Vagina (tissue), 2 donors: ENCODE measurements at regions not wholly inside any gene's neighbourhood (a gene's known extent, or its start where the extent isn't known, plus 50 kb on each side); places are given as distances from the start of the nearest gene placed in this dataset.

ENCODE experiments used
- DNase-seq, 2 donors: peaks; one replicate each; pipeline ENCODE4 v3.0.0-alpha.2; 2017; ENCODE audit errors: extremely low spot score in 2 of 2
- H3K27ac ChIP-seq: fragments of 200-600 bp; sonication (generic); one replicate; pipeline ENCODE4 v1.5.1; 2019
- H3K27me3 ChIP-seq: fragments of 200-600 bp; sonication (generic); one replicate; pipeline ENCODE4 v1.5.1; 2019
- H3K36me3 ChIP-seq, 2 donors: fragments of 200-600 bp; sonication (generic); one replicate each; pipeline ENCODE4 v1.5.1; 2017 to 2019
- H3K4me1 ChIP-seq: fragments of 200-600 bp; sonication (generic); one replicate; pipeline ENCODE4 v1.5.1; 2019
- H3K4me3 ChIP-seq, 2 donors: fragments of 200-600 bp; sonication (generic); 1 replicate in 1 of 2; 2 replicates in 1 of 2; pipeline ENCODE4 v1.5.1; 2016 to 2019
- H3K9me3 ChIP-seq: fragments of 200-600 bp; sonication (generic); one replicate; pipeline ENCODE4 v1.5.1; 2019
- POLR2A ChIP-seq, 2 donors: fragments of 450-650 bp; IDR thresholded peaks; one replicate each; pipeline ENCODE4 v1.6.1; 2017; ENCODE audit warnings: antibody characterized with exemption in 2 of 2, mild to moderate bottlenecking in 2 of 2, moderate library complexity in 2 of 2
- POLR2AphosphoS5 ChIP-seq, 2 donors: sonication (generic); formaldehyde crosslinking; IDR thresholded peaks; one replicate each; pipeline ENCODE4 v1.9.0; 2017; ENCODE audit warnings: antibody characterized with exemption in 2 of 2, mild to moderate bottlenecking in 2 of 2, low read depth in 1 of 2; ENCODE audit not compliant: insufficient read depth in 1 of 2
- intact Hi-C: fragments of 100-400 bp; cut with DNase I; formaldehyde crosslinking; loops from one replicate; pipeline ENCODE4 v1.15.1; 2023
- TF ChIP-seq, protein P1 (sequence below), 3 experiments: fragments of 450-650 bp in 2 of 3; fragments of 200-600 bp in 1 of 3; sonication (generic) in 1 of 3; IDR thresholded peaks; one replicate each; pipeline ENCODE4 v1.5.1; 2017 to 2019; ENCODE audit warnings: antibody characterized with exemption in 3 of 3, mild to moderate bottlenecking in 2 of 3, moderate library complexity in 2 of 3

DNA sequence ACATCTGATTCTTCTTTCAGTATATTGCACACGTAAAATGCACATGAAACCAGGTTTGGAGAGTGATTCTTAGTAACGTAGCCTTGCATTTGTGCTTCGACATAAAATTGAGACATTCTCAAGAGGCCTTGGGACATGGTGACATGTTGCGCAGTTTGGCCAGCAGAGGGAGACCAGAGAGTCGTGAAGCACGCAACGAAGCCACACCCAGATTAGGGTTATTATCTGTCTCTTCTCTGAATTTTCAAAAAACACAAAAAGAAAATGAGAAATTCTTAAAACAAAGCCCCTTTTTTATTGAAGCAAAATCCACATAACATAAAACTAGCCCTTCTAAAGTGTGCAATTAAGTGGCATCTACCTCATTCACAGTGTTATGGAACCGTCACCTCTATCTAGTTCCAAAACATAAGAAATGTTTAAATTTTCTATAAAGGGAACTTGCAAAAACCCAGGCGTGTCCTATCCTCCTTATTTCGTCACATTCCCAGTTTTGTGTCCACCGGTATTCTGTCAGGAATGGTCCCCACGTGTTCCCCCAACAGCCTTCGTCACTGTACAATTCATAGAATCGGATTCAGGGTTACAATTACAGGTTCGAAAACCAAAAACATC, 108.8 kb upstream of the ATF7IP start:
- TF ChIP-seq POLR2AphosphoS5 (IDR thresholded peaks at IDR 0.05; ENCODE audit: insufficient read depth in 1 of 2, low read depth in 1 of 2): peak in 1 of 2 donors; percentile 7
- TF ChIP-seq, protein P1, sequence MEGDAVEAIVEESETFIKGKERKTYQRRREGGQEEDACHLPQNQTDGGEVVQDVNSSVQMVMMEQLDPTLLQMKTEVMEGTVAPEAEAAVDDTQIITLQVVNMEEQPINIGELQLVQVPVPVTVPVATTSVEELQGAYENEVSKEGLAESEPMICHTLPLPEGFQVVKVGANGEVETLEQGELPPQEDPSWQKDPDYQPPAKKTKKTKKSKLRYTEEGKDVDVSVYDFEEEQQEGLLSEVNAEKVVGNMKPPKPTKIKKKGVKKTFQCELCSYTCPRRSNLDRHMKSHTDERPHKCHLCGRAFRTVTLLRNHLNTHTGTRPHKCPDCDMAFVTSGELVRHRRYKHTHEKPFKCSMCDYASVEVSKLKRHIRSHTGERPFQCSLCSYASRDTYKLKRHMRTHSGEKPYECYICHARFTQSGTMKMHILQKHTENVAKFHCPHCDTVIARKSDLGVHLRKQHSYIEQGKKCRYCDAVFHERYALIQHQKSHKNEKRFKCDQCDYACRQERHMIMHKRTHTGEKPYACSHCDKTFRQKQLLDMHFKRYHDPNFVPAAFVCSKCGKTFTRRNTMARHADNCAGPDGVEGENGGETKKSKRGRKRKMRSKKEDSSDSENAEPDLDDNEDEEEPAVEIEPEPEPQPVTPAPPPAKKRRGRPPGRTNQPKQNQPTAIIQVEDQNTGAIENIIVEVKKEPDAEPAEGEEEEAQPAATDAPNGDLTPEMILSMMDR (IDR thresholded peaks at IDR 0.05): peak; percentile 16 to 91 (median 51)
- no peak for TF ChIP-seq POLR2A (IDR thresholded peaks at IDR 0.05)
- Histone ChIP-seq H3K27ac (peak overlapping the region; percentile 88), H3K27me3 (no peaks in the 10 kb centered on the region), H3K36me3 (no peaks in the 10 kb centered on the region), H3K9me3 (no peaks in the 10 kb centered on the region), H3K4me3 (peak overlapping the region in 1 of 2 donors; percentile 15), H3K4me1 (peaks cover 51% of the 10 kb centered on the region)
- intact Hi-C loops: loop anchor here (5.0 kb wide), 1 partner anchor 111 kb away; the partner anchor contains the start of gene ATF7IP
- DNase-seq: no peak

DNA sequence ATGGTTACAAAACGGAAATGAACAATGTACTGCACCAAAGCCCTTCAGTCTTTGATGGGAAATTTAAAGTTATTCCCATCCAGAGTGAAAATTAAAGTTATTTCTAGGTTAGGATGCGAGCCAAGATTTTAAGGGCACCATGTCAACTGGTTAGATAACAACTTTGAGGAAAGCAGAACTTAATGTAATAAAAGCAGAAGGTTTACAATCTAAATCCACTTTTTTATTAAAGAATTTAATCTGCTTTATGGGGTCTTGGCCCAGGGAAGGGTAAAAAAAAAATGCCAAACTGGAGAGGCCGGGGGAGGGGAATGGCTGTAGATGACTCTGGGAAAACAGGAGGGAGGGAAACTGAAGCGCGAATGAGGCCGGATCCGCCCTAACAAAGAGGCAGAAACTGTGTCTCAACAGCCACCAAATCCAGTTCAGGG, 108.2 kb upstream of the ATF7IP start:
- H3K4me3 ChIP-seq: peak overlapping the region; percentile 6 to 15

DNA sequence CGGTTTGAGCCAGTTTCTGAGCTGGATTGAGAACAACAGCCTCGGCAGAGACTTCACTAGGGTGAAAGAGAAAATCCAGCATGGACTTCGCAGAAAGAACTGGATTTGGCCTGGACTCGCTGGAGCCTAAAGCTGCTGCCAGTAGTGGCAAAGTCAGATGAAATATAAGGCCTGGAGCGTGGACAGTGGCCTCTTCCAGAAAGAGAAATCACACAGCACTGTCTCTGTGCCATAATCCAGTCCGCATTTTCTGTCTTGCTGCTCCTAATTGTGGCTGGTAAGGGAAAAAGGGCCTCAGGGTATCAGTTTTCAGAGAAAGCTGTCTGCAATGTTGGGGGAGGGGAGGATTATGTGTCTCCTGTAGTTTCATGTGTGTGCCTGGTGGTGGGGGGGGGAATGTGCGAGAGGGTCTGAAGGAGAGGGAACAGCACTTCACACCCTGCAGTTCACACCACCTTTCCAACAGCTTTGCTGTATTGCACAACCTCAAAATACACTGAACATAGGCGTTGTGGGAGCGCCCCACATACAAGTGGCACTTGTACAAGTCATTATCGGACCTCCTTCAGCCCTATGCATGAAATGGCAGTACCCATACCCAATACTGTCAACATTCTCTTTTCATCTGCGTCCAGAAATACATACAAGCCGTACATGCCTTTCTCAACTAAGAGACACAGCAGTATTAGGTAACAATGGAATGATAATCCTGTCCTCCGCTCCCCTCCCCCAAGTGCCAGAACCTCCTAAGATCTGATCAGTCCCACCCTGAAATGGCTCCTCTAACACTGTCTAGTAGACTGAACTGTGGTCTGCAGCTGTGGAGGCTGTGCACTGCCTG, 107.5 kb upstream of the ATF7IP start:
- peak in 1 of 2 donors; percentile 97 for DNase-seq
- Histone ChIP-seq H3K4me3 (peak overlapping the region; percentile 6 to 15), H3K9me3 (no peaks in the 10 kb centered on the region), H3K4me1 (peaks cover 57% of the 10 kb centered on the region), H3K36me3 (no peaks in the 10 kb centered on the region), H3K27me3 (no peaks in the 10 kb centered on the region), H3K27ac (peak overlapping the region; percentile 88)
- intact Hi-C loops: loop anchor here (5.0 kb wide), 1 partner anchor 109 kb away; the partner anchor contains the start of gene ATF7IP
- TF ChIP-seq, protein P1 (IDR thresholded peaks at IDR 0.05): peak in 2 of 3 experiments; percentile 6 to 54
- TF ChIP-seq POLR2AphosphoS5 (IDR thresholded peaks at IDR 0.05; ENCODE audit: insufficient read depth in 1 of 2, low read depth in 1 of 2): peak; percentile 27 to 95
- TF ChIP-seq POLR2A (IDR thresholded peaks at IDR 0.05): peak in 1 of 2 donors; percentile 82

More for the DNA sequence above, 108.2 kb upstream of the ATF7IP start:
- H3K4me1 ChIP-seq: peaks cover 56% of the 10 kb centered on the region
- H3K27ac ChIP-seq: peak overlapping the region; percentile 88
- H3K27me3 ChIP-seq: no peaks in the 10 kb centered on the region
- H3K9me3 ChIP-seq: no peaks in the 10 kb centered on the region
- TF ChIP-seq POLR2AphosphoS5 (IDR thresholded peaks at IDR 0.05; ENCODE audit: insufficient read depth in 1 of 2, low read depth in 1 of 2): no peak
- no peak for TF ChIP-seq POLR2A (IDR thresholded peaks at IDR 0.05)
- TF ChIP-seq, protein P1 (IDR thresholded peaks at IDR 0.05): no peak
- intact Hi-C loops: loop anchor here (5.0 kb wide), 1 partner anchor 110 kb away; the partner anchor contains the start of gene ATF7IP
- no peaks in the 10 kb centered on the region for H3K36me3 ChIP-seq
- DNase-seq: no peak

DNA sequence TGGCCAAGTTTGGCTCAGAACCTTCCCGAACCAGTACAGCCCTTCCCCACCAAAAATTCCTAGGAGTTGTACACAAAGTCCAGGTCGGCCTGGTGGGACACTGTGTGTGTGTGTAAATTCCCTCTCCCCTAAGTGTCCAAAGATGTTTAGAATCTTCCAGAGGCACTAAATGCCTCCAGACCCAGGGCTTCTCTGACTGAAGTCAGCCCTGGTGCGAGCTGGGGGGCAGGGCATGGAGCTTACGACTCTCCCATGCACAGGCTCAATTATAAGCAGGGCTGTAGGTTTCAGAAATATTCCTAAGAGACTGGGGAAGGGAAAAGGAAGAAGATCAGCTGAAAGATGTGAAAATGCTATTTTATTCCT, 106.9 kb upstream of the ATF7IP start:
- Histone ChIP-seq H3K36me3 (no peaks in the 10 kb centered on the region), H3K27ac (peak overlapping the region; percentile 88), H3K27me3 (no peaks in the 10 kb centered on the region), H3K4me3 (no peak overlapping the region), H3K9me3 (no peaks in the 10 kb centered on the region), H3K4me1 (peaks cover 57% of the 10 kb centered on the region)
- DNase-seq: no peak
- TF ChIP-seq POLR2A (IDR thresholded peaks at IDR 0.05) (no peak), POLR2AphosphoS5 (IDR thresholded peaks at IDR 0.05; ENCODE audit: insufficient read depth in 1 of 2, low read depth in 1 of 2) (no peak)
- TF ChIP-seq, protein P1 (IDR thresholded peaks at IDR 0.05): no peak
- intact Hi-C loops: loop anchor here (5.0 kb wide), 1 partner anchor 109 kb away; the partner anchor contains the start of gene ATF7IP
